HG02981 (cell line): ENCODE measurements at regions not wholly inside any gene's neighbourhood (a gene's known extent, or its start where the extent isn't known, plus 50 kb on each side); places are given as distances from the start of the nearest gene placed in this dataset.
A peak's percentile ranks its signal among the peaks of the same experiment; 100 is the strongest.
"Not testable (repeated sequence)": the region's sequence is repeated elsewhere in the genome, so short reads cannot be mapped to it uniquely, and the experiment has no call there.

Experiments
- ATAC-seq: cut with Tn5 transposase; IDR thresholded peaks from one replicate; pipeline ENCODE4 v1.9.1; 2021; ENCODE audit warnings: mild to moderate bottlenecking, moderate library complexity; ENCODE audit not compliant: unreplicated experiment

- ATAC-seq = peak; percentile 77
These were observed 128.7 kb downstream of the CEP120 start for GRCh38 chr5:123294544-123294943.

- ATAC-seq = no peak
These were observed 134.0 kb downstream of the CEP120 start for GRCh38 chr5:123289210-123289609.

GRCh38 chr5:123287881-123288280, 135.3 kb downstream of the CEP120 start:
- no peak for ATAC-seq

GRCh38 chr5:123286891-123287290, 136.3 kb downstream of the CEP120 start:
- ATAC-seq = no peak

GRCh38 chr5:123285122-123286023, 137.8 kb downstream of the CEP120 start:
- ATAC-seq = no peak

GRCh38 chr5:123283499-123283898, 139.7 kb downstream of the CEP120 start:
- ATAC-seq = no peak

- no peak for ATAC-seq
These were observed 140.2 kb downstream of the CEP120 start for GRCh38 chr5:123283031-123283430.

GRCh38 chr5:123282444-123282843, 140.8 kb downstream of the CEP120 start:
- ATAC-seq = no peak

GRCh38 chr5:123280854-123281253, 142.3 kb downstream of the CEP120 start:
- ATAC-seq = not testable (repeated sequence)

GRCh38 chr5:123279136-123279535, 144.1 kb downstream of the CEP120 start:
- ATAC-seq = no peak

GRCh38 chr5:123278284-123278683, 144.9 kb downstream of the CEP120 start:
- no peak for ATAC-seq

GRCh38 chr5:123273984-123274383, 149.2 kb downstream of the CEP120 start:
- no peak for ATAC-seq

GRCh38 chr5:123273095-123273494, 150.1 kb downstream of the CEP120 start:
- ATAC-seq = no peak

- no peak for ATAC-seq
These were observed 153.4 kb downstream of the CEP120 start for GRCh38 chr5:123269851-123270250.

- no peak for ATAC-seq
These were observed 153.8 kb downstream of the CEP120 start for GRCh38 chr5:123269436-123269835.

GRCh38 chr5:123266365-123266764, 156.8 kb downstream of the CEP120 start:
- ATAC-seq = no peak

- no peak for ATAC-seq
These were observed 157.7 kb downstream of the CEP120 start for GRCh38 chr5:123265551-123265950.

- no peak for ATAC-seq
These were observed 158.8 kb downstream of the CEP120 start for GRCh38 chr5:123264394-123264793.

- ATAC-seq = no peak
These were observed 159.3 kb downstream of the CEP120 start for GRCh38 chr5:123263859-123264258.

GRCh38 chr5:123262216-123262823, 160.9 kb downstream of the CEP120 start:
- no peak for ATAC-seq

GRCh38 chr5:123261752-123262151, 161.5 kb downstream of the CEP120 start:
- ATAC-seq = no peak

GRCh38 chr5:123249446-123249845, 160.4 kb downstream of the PRDM6 start:
- no peak for ATAC-seq
